Activated CD4-positive, alpha-beta T cell treated with anti-CD3 and anti-CD28 coated beads, Interleukin-2, amount 50 U/mL, for 4 hours (primary cell): ENCODE measurements at regions not wholly inside any gene's neighbourhood (a gene's known extent, or its start where the extent isn't known, plus 50 kb on each side); places are given as distances from the start of the nearest gene placed in this dataset.
"Not testable (repeated sequence)": the region's sequence is repeated elsewhere in the genome, so short reads cannot be mapped to it uniquely, and the experiment has no call there.

ENCODE experiments used
- DNase-seq, 2 experiments: peaks; one replicate each; pipeline ENCODE4 v3.0.0-alpha.2; 2020

GRCh38 chr3:27779176-27779575 lies 57.1 kb upstream of the EOMES start:
- no peak for DNase-seq

GRCh38 chr3:27789420-27789819 lies 67.3 kb upstream of the EOMES start:
- no peak for DNase-seq

GRCh38 chr3:27791956-27792355 lies 69.8 kb upstream of the EOMES start:
- DNase-seq, result no peak

GRCh38 chr3:27792869-27793268 lies 70.7 kb upstream of the EOMES start:
- no peak for DNase-seq

- no peak for DNase-seq
Measured at GRCh38 chr3:27794211-27794610, 72.1 kb upstream of the EOMES start.

- DNase-seq, result no peak
Measured at GRCh38 chr3:27796365-27796875, 74.3 kb upstream of the EOMES start.

GRCh38 chr3:27797773-27798172 lies 75.7 kb upstream of the EOMES start:
- no peak for DNase-seq

- DNase-seq, result no peak
Measured at GRCh38 chr3:27800261-27800660, 78.1 kb upstream of the EOMES start.

GRCh38 chr3:27802425-27802824 lies 80.3 kb upstream of the EOMES start:
- no peak for DNase-seq

GRCh38 chr3:27802849-27803248 lies 80.7 kb upstream of the EOMES start:
- DNase-seq, result no peak

- DNase-seq, result no peak
Measured at GRCh38 chr3:27805282-27805681, 83.2 kb upstream of the EOMES start.

GRCh38 chr3:27813255-27813654 lies 91.1 kb upstream of the EOMES start:
- DNase-seq, result no peak

- DNase-seq, result not testable (repeated sequence)
Measured at GRCh38 chr3:27821609-27822008, 99.5 kb upstream of the EOMES start.

GRCh38 chr3:27824312-27825200 lies 102.4 kb upstream of the EOMES start:
- DNase-seq, result no peak

GRCh38 chr3:27826448-27826847 lies 104.3 kb upstream of the EOMES start:
- no peak for DNase-seq

GRCh38 chr3:27827041-27827440 lies 104.9 kb upstream of the EOMES start:
- DNase-seq, result no peak

- DNase-seq, result no peak
Measured at GRCh38 chr3:27840807-27841594, 118.9 kb upstream of the EOMES start.

- no peak for DNase-seq
Measured at GRCh38 chr3:27844052-27844675, 122.0 kb upstream of the EOMES start.

- no peak for DNase-seq
Measured at GRCh38 chr3:27847697-27848096, 125.6 kb upstream of the EOMES start.

GRCh38 chr3:27848826-27849225 lies 126.7 kb upstream of the EOMES start:
- no peak for DNase-seq

GRCh38 chr3:27859821-27860220 lies 137.7 kb upstream of the EOMES start:
- DNase-seq, result no peak

GRCh38 chr3:27861046-27862036 lies 139.2 kb upstream of the EOMES start:
- no peak for DNase-seq
